ENCODE measurements at regions not wholly inside any gene's neighbourhood (a gene's known extent, or its start where the extent isn't known, plus 50 kb on each side); places are given as distances from the start of the nearest gene placed in this dataset.

- intact Hi-C loops (cut with DNase I): no loop called here
- no peak for DNase-seq
- no peak for TF ChIP-seq CTCF (IDR thresholded peaks at IDR 0.05)
- H3K27me3 ChIP-seq: no peaks in the 10 kb centered on the region
- H3K4me1 ChIP-seq: no peaks in the 10 kb centered on the region
- H3K36me3 ChIP-seq: no peaks in the 10 kb centered on the region
- H3K9me3 ChIP-seq: no peaks in the 10 kb centered on the region
- H3K27ac ChIP-seq: no peak overlapping the region
- ATAC-seq: no peak
- no peak overlapping the region for H3K4me3 ChIP-seq
Measured at GRCh38 chr2:128368437-128369107, 49.9 kb upstream of the HS6ST1 start.

DNA sequence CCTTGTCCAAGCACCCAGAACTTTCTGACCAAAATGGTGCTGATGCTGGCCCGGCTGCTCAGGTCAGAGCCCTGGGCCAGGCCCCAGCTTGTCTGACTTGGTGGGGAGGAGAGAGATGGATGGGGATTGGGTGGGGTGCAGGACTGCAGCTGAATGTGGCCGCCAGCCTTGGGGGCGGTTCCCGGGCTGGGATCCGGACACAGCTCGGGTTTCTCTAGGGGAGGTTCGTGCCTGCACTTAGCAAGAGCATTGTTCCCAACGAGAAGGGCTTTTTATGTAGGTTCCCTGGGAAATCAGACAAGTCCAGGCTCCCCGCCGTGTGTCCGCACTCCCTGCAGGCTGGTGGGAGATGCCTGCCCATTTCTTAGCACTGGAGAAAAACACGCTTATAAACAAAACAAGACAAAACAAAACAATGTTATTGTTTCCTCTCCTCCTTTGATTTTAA is 50.5 kb upstream of the HS6ST1 start:
- no peaks in the 10 kb centered on the region for H3K9me3 ChIP-seq
- DNase-seq: no peak
- H3K27ac ChIP-seq: no peak overlapping the region
- no peak for ATAC-seq
- no peaks in the 10 kb centered on the region for H3K27me3 ChIP-seq
- no peak for TF ChIP-seq CTCF (IDR thresholded peaks at IDR 0.05)
- intact Hi-C loops (cut with DNase I): no loop called here
- H3K4me1 ChIP-seq: peaks cover 4% of the 10 kb centered on the region in 2 donors
- no peak overlapping the region for H3K4me3 ChIP-seq
- H3K36me3 ChIP-seq: no peaks in the 10 kb centered on the region

GRCh38 chr2:128369602-128370467 is 51.2 kb upstream of the HS6ST1 start:
- TF ChIP-seq CTCF (IDR thresholded peaks at IDR 0.05): no peak
- H3K36me3 ChIP-seq: no peaks in the 10 kb centered on the region
- H3K27me3 ChIP-seq: no peaks in the 10 kb centered on the region
- DNase-seq: no peak
- no peaks in the 10 kb centered on the region for H3K9me3 ChIP-seq
- H3K4me1 ChIP-seq: peaks cover 9 to 10% of the 10 kb centered on the region in 2 donors
- ATAC-seq: no peak
- H3K4me3 ChIP-seq: no peak overlapping the region
- intact Hi-C loops (cut with DNase I): no loop called here
- H3K27ac ChIP-seq: no peak overlapping the region

DNA sequence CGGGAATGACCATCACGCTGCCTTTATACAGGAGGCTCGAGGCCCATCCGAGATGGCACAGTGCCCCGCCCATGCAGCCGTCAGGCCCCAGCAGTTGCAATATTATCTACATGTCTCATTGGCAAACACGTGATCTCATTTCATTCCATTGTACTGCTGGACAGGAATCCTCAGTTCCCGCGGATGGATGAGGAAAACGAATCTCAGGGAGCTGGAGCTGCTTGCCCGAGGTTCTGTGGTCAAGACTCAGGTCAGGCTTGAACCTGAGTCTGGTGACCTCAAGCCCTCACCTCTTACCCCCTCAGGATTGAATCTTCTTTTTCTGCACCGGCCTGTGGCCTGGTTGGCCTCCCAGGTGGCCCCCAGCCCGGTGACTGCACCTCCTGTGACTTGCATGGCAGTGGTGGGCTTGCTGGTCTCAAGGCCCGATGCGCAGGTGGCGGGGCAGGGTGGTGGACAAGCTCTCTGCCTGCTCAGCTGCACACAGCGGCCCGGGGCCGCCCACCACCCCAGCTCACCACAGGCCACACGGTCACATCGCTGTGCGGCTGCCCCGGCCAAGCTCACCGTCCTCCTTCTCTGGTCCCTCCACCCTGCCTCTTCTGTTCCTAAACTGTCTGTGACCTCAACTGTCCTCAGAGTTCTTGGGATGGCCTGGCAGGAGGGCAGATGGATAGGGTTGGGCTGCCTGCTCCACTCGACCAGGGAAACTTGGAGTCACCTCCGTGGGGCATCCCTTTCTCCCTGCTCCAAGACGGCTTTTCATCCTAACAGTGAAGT is 52.0 kb upstream of the HS6ST1 start:
- Histone ChIP-seq H3K36me3 (no peaks in the 10 kb centered on the region), H3K27ac (no peak overlapping the region), H3K4me3 (no peak overlapping the region), H3K4me1 (peaks cover 9 to 10% of the 10 kb centered on the region in 2 donors), H3K27me3 (no peaks in the 10 kb centered on the region), H3K9me3 (no peaks in the 10 kb centered on the region)
- TF ChIP-seq CTCF (IDR thresholded peaks at IDR 0.05): no peak
- no peak for DNase-seq
- intact Hi-C loops (cut with DNase I): no loop called here
- no peak for ATAC-seq

DNA sequence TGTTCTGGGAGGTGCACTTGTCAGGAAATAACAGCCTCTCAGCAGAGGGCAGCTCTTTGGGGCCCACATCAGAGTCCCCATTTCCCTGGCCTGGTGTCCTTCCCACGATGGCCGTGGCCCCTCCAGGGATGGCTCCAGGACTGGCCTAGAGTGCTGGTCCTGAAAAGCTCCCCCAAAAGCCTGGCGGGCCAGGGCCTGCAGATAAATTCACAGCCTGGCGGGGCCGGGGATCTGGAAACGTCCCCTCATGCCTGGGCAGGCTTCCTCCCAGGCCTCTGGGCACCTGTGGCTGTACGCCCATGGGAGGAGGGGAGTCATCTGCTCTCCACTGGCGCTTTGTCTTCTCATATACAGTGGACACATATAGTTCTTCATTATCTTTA is 52.6 kb upstream of the HS6ST1 start:
- no peaks in the 10 kb centered on the region for H3K36me3 ChIP-seq
- H3K4me3 ChIP-seq: no peak overlapping the region
- no peak overlapping the region for H3K27ac ChIP-seq
- H3K4me1 ChIP-seq: peaks cover 9 to 10% of the 10 kb centered on the region in 2 donors
- intact Hi-C loops (cut with DNase I): no loop called here
- no peak for ATAC-seq
- no peaks in the 10 kb centered on the region for H3K9me3 ChIP-seq
- DNase-seq: no peak
- TF ChIP-seq CTCF (IDR thresholded peaks at IDR 0.05): no peak
- no peaks in the 10 kb centered on the region for H3K27me3 ChIP-seq
